ENCODE measurements at regions not wholly inside any gene's neighbourhood (a gene's known extent, or its start where the extent isn't known, plus 50 kb on each side); places are given as distances from the start of the nearest gene placed in this dataset.

DNA sequence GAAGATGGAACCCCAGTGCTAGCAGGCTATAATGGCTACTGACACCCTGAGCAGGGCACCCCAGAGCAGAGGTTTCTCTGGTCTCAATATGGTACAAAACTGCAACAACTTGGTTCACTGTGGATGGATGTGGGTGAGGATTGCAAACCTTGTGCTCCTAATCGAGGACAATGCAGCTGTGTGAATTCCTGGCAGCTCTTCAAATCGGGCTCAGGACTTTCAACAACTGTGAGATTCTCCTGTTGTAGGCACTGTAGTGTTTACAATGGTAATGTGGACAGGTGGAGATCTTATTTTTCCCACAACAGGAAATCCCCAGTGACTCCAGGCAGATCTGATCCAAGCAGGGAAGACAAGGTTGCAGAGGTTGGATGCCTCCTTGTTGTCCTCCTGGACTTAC is 101.5 kb downstream of the RCHY1 start:
- no peak for FAIRE-seq
- WGBS (ENCODE audit: insufficient coverage, low coverage, missing lambda C conversion rate), result 0% methylated on average over 2 of the region's 2 CpGs
- TF ChIP-seq MED1 (CRISPR knock-in tag; IDR thresholded peaks at IDR 0.05; ENCODE audit: borderline replicate concordance) (no peak), ZNF449 (CRISPR knock-in tag; IDR thresholded peaks at IDR 0.05) (no peak), PHB (CRISPR knock-in tag; IDR thresholded peaks at IDR 0.05) (no peak), SMAD2 (IDR thresholded peaks at IDR 0.05; ENCODE audit: low read depth, low read length) (no peak), ETS2 (tag; IDR thresholded peaks at IDR 0.05; ENCODE audit: borderline replicate concordance, poor library complexity, severe bottlenecking) (no peak), MLLT1 (IDR thresholded peaks at IDR 0.05) (no peak), ZC3H11A (IDR thresholded peaks at IDR 0.05; ENCODE audit: low read depth, low read length) (no peak), TFAP4 (CRISPR knock-in tag; IDR thresholded peaks at IDR 0.05; ENCODE audit: borderline replicate concordance) (no peak), TAF7 (tag; IDR thresholded peaks at IDR 0.05) (no peak), HMBOX1 (IDR thresholded peaks at IDR 0.05) (no peak), ZEB2 (IDR thresholded peaks at IDR 0.05) (no peak), STAT5A (IDR thresholded peaks at IDR 0.05; ENCODE audit: borderline replicate concordance, low read length) (no peak), ZNF696 (CRISPR knock-in tag; conservative IDR thresholded peaks at IDR 0.05) (no peak), UBTF (IDR thresholded peaks at IDR 0.05; ENCODE audit: borderline replicate concordance in 1 of 2, low read depth in 2 of 2, low read length in 2 of 2) (no peak), ZNF830 (CRISPR knock-in tag; IDR thresholded peaks at IDR 0.05) (no peak)
- TF ChIP-seq, protein P1, sequence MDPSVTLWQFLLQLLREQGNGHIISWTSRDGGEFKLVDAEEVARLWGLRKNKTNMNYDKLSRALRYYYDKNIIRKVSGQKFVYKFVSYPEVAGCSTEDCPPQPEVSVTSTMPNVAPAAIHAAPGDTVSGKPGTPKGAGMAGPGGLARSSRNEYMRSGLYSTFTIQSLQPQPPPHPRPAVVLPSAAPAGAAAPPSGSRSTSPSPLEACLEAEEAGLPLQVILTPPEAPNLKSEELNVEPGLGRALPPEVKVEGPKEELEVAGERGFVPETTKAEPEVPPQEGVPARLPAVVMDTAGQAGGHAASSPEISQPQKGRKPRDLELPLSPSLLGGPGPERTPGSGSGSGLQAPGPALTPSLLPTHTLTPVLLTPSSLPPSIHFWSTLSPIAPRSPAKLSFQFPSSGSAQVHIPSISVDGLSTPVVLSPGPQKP (CRISPR knock-in tag; IDR thresholded peaks at IDR 0.05), result no peak

More for the DNA sequence above, 101.5 kb downstream of the RCHY1 start:
- H3K9me1 ChIP-seq (ENCODE audit: control insufficient read depth, insufficient read depth, low read length), result no peaks in the 10 kb centered on the region
- no TSS peak for BruUV-seq (replicated peaks)
- no peak overlapping the region for H2AFZ ChIP-seq (ENCODE audit: low read depth, low read length)
- intact Hi-C loops (cut with micrococcal nuclease), result no loop called here
- no peak overlapping the region for H3K27ac ChIP-seq (ENCODE audit: extremely low read depth, low read depth, low read length)
- no peak overlapping the region for H3K4me2 ChIP-seq (ENCODE audit: insufficient read depth, low read length)
- no peaks in the 10 kb centered on the region for H4K20me1 ChIP-seq (replicated peaks; ENCODE audit: control insufficient read depth, insufficient read depth, low read length)
- no peak for ATAC-seq
- H3K36me3 ChIP-seq (ENCODE audit: control insufficient read depth, insufficient read depth, low read length), result no peaks in the 10 kb centered on the region
- POLR2A ChIA-PET, result no interaction called here
- CTCF ChIA-PET (ENCODE audit: low intra/inter-chr PET ratio), result no interaction called here
- H3K9me3 ChIP-seq (replicated peaks; ENCODE audit: control insufficient read depth, insufficient read depth, low read depth, low read length), result no peaks in the 10 kb centered on the region
- no peaks in the 10 kb centered on the region for H3K79me2 ChIP-seq (ENCODE audit: control insufficient read depth, insufficient read depth, low read length)
- no peak for DNase-seq (ENCODE audit: extremely low read depth in 1 of 4, low spot score in 3 of 4)
- no peak overlapping the region for H3K9ac ChIP-seq (ENCODE audit: insufficient read depth in 1 of 2, low read depth in 2 of 2, low read length in 2 of 2)
- in situ Hi-C loops (cut with MboI), result no loop called here
- no peaks in the 10 kb centered on the region for H3K4me1 ChIP-seq (replicated peaks in 1 of 2; ENCODE audit: control insufficient read depth in 2 of 2, insufficient read depth in 2 of 2, low read length in 2 of 2)
- no peaks in the 10 kb centered on the region for H3K27me3 ChIP-seq (ENCODE audit: control insufficient read depth in 2 of 2, insufficient read depth in 2 of 2, low read length in 2 of 2)
- no peak overlapping the region for H3K4me3 ChIP-seq
